A549 (cell line): ENCODE measurements at regions not wholly inside any gene's neighbourhood (a gene's known extent, or its start where the extent isn't known, plus 50 kb on each side); places are given as distances from the start of the nearest gene placed in this dataset.

Experiments used
- ATAC-seq, 2 experiments: fragments of 200-7000 bp in 1 of 2; fragments of >200 bp in 1 of 2; cut with Nextera tagmentation in 1 of 2; cut with Tn5 transposase in 1 of 2; 3 replicates each; pipeline versions ENCODE4 v1.8.0 to v1.9.1; 2018 to 2020; ENCODE audit warnings: mild to moderate bottlenecking in 1 of 2, moderate library complexity in 1 of 2
- CTCF ChIA-PET: fragments of 300-600 bp; sonication (Branson Sonifier 250); formaldehyde crosslinking; extraction: SDS; loops from one replicate; lab custom pipeline; 2021; ENCODE audit warnings: antibody characterized with exemption, inconsistent platforms; lab: Yijun Ruan, JAX
- POLR2A ChIA-PET: fragments of 350-600 bp; formaldehyde crosslinking; extraction: SDS; loops from one replicate; lab custom pipeline; 2021; ENCODE audit warnings: antibody characterized with exemption, inconsistent platforms; lab: Yijun Ruan, JAX
- DNase-seq, 2 experiments: peaks; one replicate each; pipeline versions ENCODE4 v3.0.0 to v3.0.0-alpha.2; 2011 to 2016; ENCODE audit warnings: low read depth in 1 of 2, low spot score in 1 of 2
- FAIRE-seq: peaks from 2 replicates; lab custom pipeline; 2011; peaks lifted over from hg19 to GRCh38; lab: Jason Lieb, UNC
- H3K27ac ChIP-seq, 2 experiments: fragments of >200 bp; sonication (Bioruptor Twin); formaldehyde crosslinking; 3 replicates each; pipeline ENCODE4 v1.5.1; 2016 to 2017
- H3K4me1 ChIP-seq: fragments of >200 bp; sonication (Bioruptor Twin); formaldehyde crosslinking; 3 replicates; pipeline ENCODE4 v1.6.1; 2016
- H3K4me2 ChIP-seq: fragments of >200 bp; sonication (Bioruptor Twin); formaldehyde crosslinking; 3 replicates; pipeline ENCODE4 v1.6.1; 2016
- H3K4me3 ChIP-seq: fragments of >200 bp; sonication (Bioruptor Twin); formaldehyde crosslinking; 3 replicates; pipeline ENCODE4 v1.5.1; 2016
- H3K9me3 ChIP-seq: fragments of >200 bp; sonication (Bioruptor Twin); formaldehyde crosslinking; 3 replicates; pipeline ENCODE4 v1.6.1; 2016
- BHLHE40 ChIP-seq: IDR thresholded peaks from 2 replicates; pipeline ENCODE4 v1.6.1; 2012; ENCODE audit warnings: low read depth, low read length, inconsistent platforms
- EHF ChIP-seq: fragments of 250-450 bp; sonication (Bioruptor Pico); IDR thresholded peaks from 2 replicates; pipeline ENCODE4 v1.5.0; 2020; ENCODE audit warnings: mild to moderate bottlenecking
- EP300 ChIP-seq, 2 experiments: fragments of >200 bp; sonication (Bioruptor Twin); formaldehyde crosslinking; IDR thresholded peaks; 2 replicates in 1 of 2; 3 replicates in 1 of 2; pipeline ENCODE4 v1.6.1; 2016 to 2017
- ESRRA ChIP-seq: fragments of 150-350 bp; IDR thresholded peaks from 2 replicates; pipeline ENCODE4 v1.6.1; 2014; ENCODE audit warnings: mild to moderate bottlenecking, low read length, borderline replicate concordance
- FOXS1 ChIP-seq: fragments of 250-450 bp; sonication (Bioruptor Pico); IDR thresholded peaks from 2 replicates; pipeline ENCODE4 v1.5.0; 2020; ENCODE audit warnings: mild to moderate bottlenecking, moderate library complexity
- HEYL ChIP-seq: fragments of 250-450 bp; sonication (Bioruptor Pico); IDR thresholded peaks from 2 replicates; pipeline ENCODE4 v1.8.0; 2021; ENCODE audit warnings: mild to moderate bottlenecking, moderate library complexity
- HOXB5 ChIP-seq: fragments of 250-450 bp; sonication (Bioruptor Pico); IDR thresholded peaks from 2 replicates; pipeline ENCODE4 v1.5.0; 2020; ENCODE audit warnings: mild to moderate bottlenecking, moderate library complexity
- JUN ChIP-seq, 2 experiments: fragments of >200 bp; sonication (Bioruptor Twin); formaldehyde crosslinking; IDR thresholded peaks; 2 replicates in 1 of 2; 3 replicates in 1 of 2; pipeline ENCODE4 v1.6.1; 2016 to 2017
- JUNB ChIP-seq: fragments of >200 bp; sonication (Bioruptor Twin); formaldehyde crosslinking; IDR thresholded peaks from 2 replicates; pipeline ENCODE4 v1.6.1; 2016
- KDM1A ChIP-seq: fragments of 200-600 bp; sonication (generic); IDR thresholded peaks from 2 replicates; pipeline ENCODE4 v1.6.1; 2016; ENCODE audit warnings: low read depth, mild to moderate bottlenecking
- KDM5A ChIP-seq: fragments of 200-600 bp; sonication (generic); IDR thresholded peaks from 2 replicates; pipeline ENCODE4 v1.6.1; 2016; ENCODE audit warnings: antibody characterized with exemption, mild to moderate bottlenecking
- NPAS2 ChIP-seq: fragments of 250-450 bp; sonication (Bioruptor Pico); IDR thresholded peaks from 2 replicates; pipeline ENCODE4 v1.8.0; 2022; ENCODE audit warnings: mild to moderate bottlenecking, moderate library complexity, borderline replicate concordance
- NR3C1 ChIP-seq: fragments of >200 bp; sonication (Bioruptor Twin); formaldehyde crosslinking; IDR thresholded peaks from 3 replicates; pipeline ENCODE4 v1.6.1; 2017
- RCOR1 ChIP-seq: fragments of 150-350 bp; IDR thresholded peaks from 2 replicates; pipeline ENCODE4 v1.6.1; 2014; ENCODE audit warnings: antibody characterized with exemption, low read length, low read depth
- RFX5 ChIP-seq: fragments of 450-650 bp; IDR thresholded peaks from 2 replicates; pipeline ENCODE4 v1.7.1; 2014; ENCODE audit warnings: antibody characterized with exemption, mild to moderate bottlenecking, moderate library complexity
- RNF2 ChIP-seq: fragments of 200-600 bp; sonication (generic); IDR thresholded peaks from 2 replicates; pipeline ENCODE4 v1.6.1; 2016; ENCODE audit warnings: low read depth, mild to moderate bottlenecking, antibody characterized with exemption, moderate library complexity, borderline replicate concordance
- TFCP2L1 ChIP-seq: fragments of 250-450 bp; sonication (Bioruptor Pico); IDR thresholded peaks from 2 replicates; pipeline ENCODE4 v1.5.0; 2021; ENCODE audit warnings: mild to moderate bottlenecking
- ZC3H11A ChIP-seq: fragments of 450-650 bp; IDR thresholded peaks from 2 replicates; pipeline ENCODE4 v1.6.1; 2014; ENCODE audit warnings: antibody characterized with exemption, mild to moderate bottlenecking
- ZNF302 ChIP-seq: fragments of 250-450 bp; sonication (Bioruptor Pico); IDR thresholded peaks from 2 replicates; pipeline ENCODE4 v1.9.0; 2021; ENCODE audit warnings: inconsistent platforms, mild to moderate bottlenecking, moderate library complexity
- WGBS: methylation state at CpG from one replicate; pipeline ENCODE4 v1.1.6; 2017; ENCODE audit errors: missing lambda C conversion rate; 5-methylcytosine and 5-hydroxymethylcytosine counted together
- TF ChIP-seq, protein P1 (sequence below): fragments of >200 bp; sonication (Bioruptor Twin); formaldehyde crosslinking; IDR thresholded peaks from 3 replicates; pipeline ENCODE4 v1.5.1; 2016
- TF ChIP-seq, protein P2 (sequence below): fragments of 450-650 bp; IDR thresholded peaks from 2 replicates; pipeline ENCODE4 v1.6.1; 2014; ENCODE audit warnings: antibody characterized with exemption
- TF ChIP-seq, protein P3 (sequence below): IDR thresholded peaks from 2 replicates; pipeline ENCODE4 v1.6.1; 2012
- TF ChIP-seq, protein P4 (sequence below): fragments of >200 bp; sonication (Bioruptor Twin); formaldehyde crosslinking; IDR thresholded peaks from 2 replicates; pipeline ENCODE4 v1.6.1; 2016
- TF ChIP-seq, protein P5 (sequence below): fragments of 150-350 bp; IDR thresholded peaks from 2 replicates; pipeline ENCODE4 v1.6.1; 2014; ENCODE audit warnings: low read depth, mild to moderate bottlenecking, low read length
- TF ChIP-seq, protein P6 (sequence below): fragments of 250-450 bp; sonication (Bioruptor Pico); IDR thresholded peaks from 2 replicates; pipeline ENCODE4 v1.5.0; 2020; ENCODE audit warnings: low read depth, mild to moderate bottlenecking, moderate library complexity

DNA sequence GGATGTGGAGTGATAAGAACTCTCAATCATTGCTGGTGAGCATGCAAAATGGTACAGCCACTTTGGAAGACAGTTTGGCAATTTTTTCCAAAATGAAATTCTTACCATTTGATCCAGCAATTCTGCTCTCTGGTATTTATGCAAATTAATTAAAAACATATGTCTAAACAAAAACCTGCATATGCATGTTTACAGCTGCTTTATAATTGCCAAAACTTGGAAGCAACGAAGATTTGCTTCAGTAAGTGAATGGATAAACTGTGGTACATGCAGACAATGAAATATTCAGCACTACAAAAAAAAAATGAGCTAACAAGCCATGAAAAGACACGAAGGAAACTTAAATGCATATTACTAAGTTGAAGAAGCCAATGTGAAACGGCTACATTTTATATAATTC, 55.5 kb upstream of the SMLR1 start:
- no peaks in the 10 kb centered on the region for H3K4me1 ChIP-seq
- DNase-seq (no peak), FAIRE-seq (no peak), ATAC-seq (no peak)
- ChIA-PET CTCF (no interaction called here), POLR2A (no interaction called here)
- H3K27ac ChIP-seq: no peak overlapping the region
- TF ChIP-seq HOXB5: no peak
- TF ChIP-seq KDM5A: no peak
- TF ChIP-seq HEYL: no peak
- no peak for TF ChIP-seq BHLHE40
- TF ChIP-seq JUNB: no peak
- TF ChIP-seq, protein P1, sequence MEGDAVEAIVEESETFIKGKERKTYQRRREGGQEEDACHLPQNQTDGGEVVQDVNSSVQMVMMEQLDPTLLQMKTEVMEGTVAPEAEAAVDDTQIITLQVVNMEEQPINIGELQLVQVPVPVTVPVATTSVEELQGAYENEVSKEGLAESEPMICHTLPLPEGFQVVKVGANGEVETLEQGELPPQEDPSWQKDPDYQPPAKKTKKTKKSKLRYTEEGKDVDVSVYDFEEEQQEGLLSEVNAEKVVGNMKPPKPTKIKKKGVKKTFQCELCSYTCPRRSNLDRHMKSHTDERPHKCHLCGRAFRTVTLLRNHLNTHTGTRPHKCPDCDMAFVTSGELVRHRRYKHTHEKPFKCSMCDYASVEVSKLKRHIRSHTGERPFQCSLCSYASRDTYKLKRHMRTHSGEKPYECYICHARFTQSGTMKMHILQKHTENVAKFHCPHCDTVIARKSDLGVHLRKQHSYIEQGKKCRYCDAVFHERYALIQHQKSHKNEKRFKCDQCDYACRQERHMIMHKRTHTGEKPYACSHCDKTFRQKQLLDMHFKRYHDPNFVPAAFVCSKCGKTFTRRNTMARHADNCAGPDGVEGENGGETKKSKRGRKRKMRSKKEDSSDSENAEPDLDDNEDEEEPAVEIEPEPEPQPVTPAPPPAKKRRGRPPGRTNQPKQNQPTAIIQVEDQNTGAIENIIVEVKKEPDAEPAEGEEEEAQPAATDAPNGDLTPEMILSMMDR: no peak
- TF ChIP-seq, protein P2, sequence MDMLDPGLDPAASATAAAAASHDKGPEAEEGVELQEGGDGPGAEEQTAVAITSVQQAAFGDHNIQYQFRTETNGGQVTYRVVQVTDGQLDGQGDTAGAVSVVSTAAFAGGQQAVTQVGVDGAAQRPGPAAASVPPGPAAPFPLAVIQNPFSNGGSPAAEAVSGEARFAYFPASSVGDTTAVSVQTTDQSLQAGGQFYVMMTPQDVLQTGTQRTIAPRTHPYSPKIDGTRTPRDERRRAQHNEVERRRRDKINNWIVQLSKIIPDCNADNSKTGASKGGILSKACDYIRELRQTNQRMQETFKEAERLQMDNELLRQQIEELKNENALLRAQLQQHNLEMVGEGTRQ: no peak
- TF ChIP-seq ESRRA: no peak
- 2% methylated on average over 3 of the region's 3 CpGs for WGBS
- H3K4me3 ChIP-seq: no peak overlapping the region
- H3K4me2 ChIP-seq: no peak overlapping the region
- no peaks in the 10 kb centered on the region for H3K9me3 ChIP-seq

DNA sequence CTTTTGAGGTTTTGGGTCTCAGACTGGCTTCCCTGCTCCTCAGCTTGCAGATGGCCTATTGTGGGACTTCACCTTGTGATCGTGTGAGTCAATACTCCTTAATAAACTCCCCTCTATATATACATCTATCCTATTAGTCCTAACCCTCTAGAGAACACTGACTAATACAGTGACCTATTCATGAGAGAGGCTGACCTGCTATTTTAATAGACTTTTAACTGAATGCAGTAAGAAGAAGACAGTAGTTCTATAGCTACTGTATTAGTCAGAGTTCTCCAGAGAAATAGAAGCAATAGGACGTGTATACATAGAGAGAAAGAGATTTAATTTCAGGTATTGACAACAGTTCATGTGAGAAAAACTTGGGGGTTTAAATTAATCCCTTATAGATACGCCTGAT, 53.3 kb upstream of the SMLR1 start:
- no peak for ATAC-seq

DNA sequence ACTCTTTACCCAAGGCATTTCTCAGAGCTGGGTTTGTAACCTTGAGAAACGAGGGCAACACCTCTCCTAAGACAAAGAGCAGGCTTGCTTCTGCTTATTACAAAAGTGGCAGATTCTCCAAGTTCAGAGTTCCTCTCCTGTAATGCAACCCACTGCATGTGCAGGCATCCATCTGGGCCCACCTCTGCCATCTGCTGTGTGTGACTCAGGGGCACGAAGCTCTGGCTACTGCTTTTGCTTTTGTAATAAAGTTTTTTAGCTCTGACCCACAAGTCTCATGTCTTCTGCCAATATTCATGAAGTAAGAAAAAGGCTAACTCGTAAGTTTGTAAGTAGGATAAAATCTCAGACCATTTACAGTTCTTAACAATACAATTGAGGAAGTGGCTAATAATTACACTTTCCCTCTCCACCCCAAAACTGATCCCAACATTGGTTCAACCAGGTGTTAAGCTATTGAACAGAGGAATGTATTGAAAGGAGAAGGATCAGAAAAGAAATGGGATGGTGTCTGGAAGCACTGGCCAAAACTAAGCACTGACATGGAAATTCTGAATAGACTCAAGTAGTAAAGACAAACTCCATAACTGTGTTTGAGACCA, 51.7 kb upstream of the SMLR1 start:
- no peak overlapping the region for H3K4me2 ChIP-seq
- H3K9me3 ChIP-seq: no peaks in the 10 kb centered on the region
- ATAC-seq: no peak
- no peak overlapping the region for H3K4me3 ChIP-seq
- no peak for DNase-seq
- 17% methylated on average over 3 of the region's 3 CpGs for WGBS
- H3K27ac ChIP-seq: no peak overlapping the region
- TF ChIP-seq, protein P3, sequence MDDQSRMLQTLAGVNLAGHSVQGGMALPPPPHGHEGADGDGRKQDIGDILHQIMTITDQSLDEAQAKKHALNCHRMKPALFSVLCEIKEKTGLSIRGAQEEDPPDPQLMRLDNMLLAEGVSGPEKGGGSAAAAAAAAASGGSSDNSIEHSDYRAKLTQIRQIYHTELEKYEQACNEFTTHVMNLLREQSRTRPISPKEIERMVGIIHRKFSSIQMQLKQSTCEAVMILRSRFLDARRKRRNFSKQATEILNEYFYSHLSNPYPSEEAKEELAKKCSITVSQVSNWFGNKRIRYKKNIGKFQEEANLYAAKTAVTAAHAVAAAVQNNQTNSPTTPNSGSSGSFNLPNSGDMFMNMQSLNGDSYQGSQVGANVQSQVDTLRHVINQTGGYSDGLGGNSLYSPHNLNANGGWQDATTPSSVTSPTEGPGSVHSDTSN: no peak
- TF ChIP-seq TFCP2L1 (CRISPR knock-in tag): no peak
- TF ChIP-seq, protein P4, sequence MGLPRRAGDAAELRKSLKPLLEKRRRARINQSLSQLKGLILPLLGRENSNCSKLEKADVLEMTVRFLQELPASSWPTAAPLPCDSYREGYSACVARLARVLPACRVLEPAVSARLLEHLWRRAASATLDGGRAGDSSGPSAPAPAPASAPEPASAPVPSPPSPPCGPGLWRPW: no peak
- TF ChIP-seq, protein P5, sequence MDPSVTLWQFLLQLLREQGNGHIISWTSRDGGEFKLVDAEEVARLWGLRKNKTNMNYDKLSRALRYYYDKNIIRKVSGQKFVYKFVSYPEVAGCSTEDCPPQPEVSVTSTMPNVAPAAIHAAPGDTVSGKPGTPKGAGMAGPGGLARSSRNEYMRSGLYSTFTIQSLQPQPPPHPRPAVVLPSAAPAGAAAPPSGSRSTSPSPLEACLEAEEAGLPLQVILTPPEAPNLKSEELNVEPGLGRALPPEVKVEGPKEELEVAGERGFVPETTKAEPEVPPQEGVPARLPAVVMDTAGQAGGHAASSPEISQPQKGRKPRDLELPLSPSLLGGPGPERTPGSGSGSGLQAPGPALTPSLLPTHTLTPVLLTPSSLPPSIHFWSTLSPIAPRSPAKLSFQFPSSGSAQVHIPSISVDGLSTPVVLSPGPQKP: no peak
- no peak for TF ChIP-seq JUN (IDR thresholded peaks at IDR 0.05)
- no peak for TF ChIP-seq KDM1A
- TF ChIP-seq NPAS2: no peak
- TF ChIP-seq, protein P6, sequence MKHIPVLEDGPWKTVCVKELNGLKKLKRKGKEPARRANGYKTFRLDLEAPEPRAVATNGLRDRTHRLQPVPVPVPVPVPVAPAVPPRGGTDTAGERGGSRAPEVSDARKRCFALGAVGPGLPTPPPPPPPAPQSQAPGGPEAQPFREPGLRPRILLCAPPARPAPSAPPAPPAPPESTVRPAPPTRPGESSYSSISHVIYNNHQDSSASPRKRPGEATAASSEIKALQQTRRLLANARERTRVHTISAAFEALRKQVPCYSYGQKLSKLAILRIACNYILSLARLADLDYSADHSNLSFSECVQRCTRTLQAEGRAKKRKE (CRISPR knock-in tag): no peak
- no peak for TF ChIP-seq RCOR1
- no peak for TF ChIP-seq RFX5
- no peak for TF ChIP-seq FOXS1
- no peak for TF ChIP-seq EHF (CRISPR knock-in tag)
- no peak for TF ChIP-seq EP300 (IDR thresholded peaks at IDR 0.05)
- no peak for TF ChIP-seq RNF2
- TF ChIP-seq NR3C1: no peak
- no peak for FAIRE-seq
- ChIA-PET CTCF (interaction anchor here (0.5 to 1.4 kb wide), 3 partner anchors 10 to 783 kb away, joined by 3 read pairs; no protein-coding TSS in a partner anchor), POLR2A (no interaction called here)
- H3K4me1 ChIP-seq: no peaks in the 10 kb centered on the region

More for the DNA sequence above, 53.3 kb upstream of the SMLR1 start:
- CTCF ChIA-PET: no interaction called here
- FAIRE-seq: no peak
- TF ChIP-seq ZNF302 (CRISPR knock-in tag): no peak
- no peak for TF ChIP-seq ZC3H11A
- TF ChIP-seq, protein P6 (CRISPR knock-in tag): no peak
- TF ChIP-seq JUN (IDR thresholded peaks at IDR 0.05): no peak
- 21% methylated on average over 3 of the region's 3 CpGs for WGBS
- H3K4me2 ChIP-seq: no peak overlapping the region
- no peak overlapping the region for H3K4me3 ChIP-seq
- DNase-seq: no peak
- H3K4me1 ChIP-seq: no peaks in the 10 kb centered on the region
- H3K27ac ChIP-seq: no peak overlapping the region
- POLR2A ChIA-PET: no interaction called here
- H3K9me3 ChIP-seq: no peaks in the 10 kb centered on the region
